Ovary (tissue), 3 donors: ENCODE measurements at regions not wholly inside any gene's neighbourhood (a gene's known extent, or its start where the extent isn't known, plus 50 kb on each side); places are given as distances from the start of the nearest gene placed in this dataset.

Experiments used
- CTCF ChIP-seq, 3 donors: fragments of 450-650 bp in 2 of 3; fragments of 200-600 bp in 1 of 3; IDR thresholded peaks; one replicate each; pipeline versions ENCODE4 v1.5.1 to v1.8.0; 2016 to 2022; ENCODE audit warnings: antibody characterized with exemption in 3 of 3, mild to moderate bottlenecking in 1 of 3
- EP300 ChIP-seq: sonication (generic); formaldehyde crosslinking; IDR thresholded peaks from one replicate; pipeline ENCODE4 v1.6.1; 2017; ENCODE audit warnings: antibody characterized with exemption
- POLR2A ChIP-seq: fragments of 450-650 bp; IDR thresholded peaks from one replicate; pipeline ENCODE4 v1.6.1; 2017; ENCODE audit warnings: antibody characterized with exemption, mild to moderate bottlenecking, moderate library complexity
- donor health status: DM: no; HTN: no; CAD: no.

GRCh38 chr2:210839034-210839433 is 282.6 kb downstream of the CPS1 start:
- no peak for TF ChIP-seq CTCF (IDR thresholded peaks at IDR 0.05)
- no peak for TF ChIP-seq POLR2A
- TF ChIP-seq EP300: no peak
